Epithelial cell of proximal tubule (primary cell): ENCODE measurements at regions not wholly inside any gene's neighbourhood (a gene's known extent, or its start where the extent isn't known, plus 50 kb on each side); places are given as distances from the start of the nearest gene placed in this dataset.

ENCODE experiments used
- DNase-seq: peaks from one replicate; pipeline ENCODE4 v3.0.0-alpha.2; 2011; ENCODE audit warnings: low read depth
- H3K4me3 ChIP-seq: 2 replicates; pipeline ENCODE4 v1.5.1; 2011; ENCODE audit warnings: low read depth, mild to moderate bottlenecking, low read length
- CTCF ChIP-seq: conservative IDR thresholded peaks from 2 replicates; pipeline ENCODE4 v1.5.1; 2012; ENCODE audit warnings: low read depth, mild to moderate bottlenecking, low read length

GRCh38 chr15:46312133-46312740 is 677.4 kb downstream of the SQOR start:
- DNase-seq = peak; percentile 22
- peak; percentile 100 for TF ChIP-seq CTCF
- no peak overlapping the region for H3K4me3 ChIP-seq

DNA sequence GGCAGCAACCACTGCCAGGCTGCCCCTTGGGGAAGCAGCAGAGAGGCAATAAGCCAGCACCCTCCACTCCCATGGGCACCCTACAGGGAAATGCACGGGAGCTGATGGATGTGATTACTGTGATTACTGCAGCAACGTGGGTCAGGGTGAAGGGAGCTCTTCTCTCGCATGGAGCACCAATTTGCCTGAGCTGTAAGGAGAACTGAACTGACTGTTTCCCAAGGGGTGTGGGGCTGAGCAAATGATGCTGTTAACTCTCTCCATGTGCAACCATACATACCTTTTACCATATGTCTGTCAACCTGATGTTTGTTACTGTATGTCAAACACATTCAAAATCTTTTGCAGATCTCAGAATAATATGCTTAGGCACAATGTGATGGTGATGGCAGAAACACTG is 680.6 kb downstream of the SQOR start:
- DNase-seq = no peak
- no peak overlapping the region for H3K4me3 ChIP-seq
- no peak for TF ChIP-seq CTCF

DNA sequence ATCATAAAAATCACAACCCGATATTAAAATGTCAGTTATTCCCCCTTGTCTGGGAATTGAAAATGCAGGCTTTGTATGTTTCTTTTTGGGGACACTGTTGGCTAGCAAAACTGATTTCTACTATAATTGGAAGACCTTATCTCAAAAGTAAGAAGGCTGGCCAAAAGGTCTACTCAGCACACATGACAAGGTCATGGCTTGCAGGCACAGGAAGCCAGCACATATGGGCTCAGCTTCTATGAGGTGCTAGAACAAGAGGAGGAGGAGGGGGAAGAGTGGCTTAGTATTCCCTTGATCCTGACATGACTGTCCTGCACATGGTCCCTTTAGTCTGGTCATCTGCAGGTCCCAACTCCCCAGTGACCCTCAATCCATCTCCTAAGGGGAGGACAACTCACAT is 681.2 kb downstream of the SQOR start:
- no peak for DNase-seq
- no peak overlapping the region for H3K4me3 ChIP-seq
- TF ChIP-seq CTCF = no peak

DNA sequence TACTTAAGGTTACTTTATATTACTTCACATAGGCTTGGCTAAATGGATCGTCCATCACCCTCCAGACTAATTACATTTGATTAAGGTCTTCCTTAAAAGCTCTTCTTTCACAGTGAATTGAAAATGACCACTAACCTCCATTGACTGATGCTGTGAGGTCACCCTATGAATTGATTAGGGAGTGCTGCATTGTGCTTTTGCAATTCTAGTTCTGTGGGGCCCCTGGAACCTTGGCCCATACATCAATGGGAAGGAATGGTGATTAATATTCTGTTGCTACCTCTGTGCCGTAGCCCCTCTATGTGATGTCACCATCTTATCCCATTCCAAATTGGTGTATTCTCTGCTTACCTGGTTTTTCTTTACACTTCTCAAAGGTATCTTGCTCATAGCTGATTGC is 682.2 kb downstream of the SQOR start:
- no peak overlapping the region for H3K4me3 ChIP-seq

GRCh38 chr15:46322753-46323152 is 687.9 kb downstream of the SQOR start:
- no peak for TF ChIP-seq CTCF
- DNase-seq = no peak
- no peak overlapping the region for H3K4me3 ChIP-seq

More for the DNA sequence above, 682.2 kb downstream of the SQOR start:
- DNase-seq = no peak
- TF ChIP-seq CTCF = no peak

DNA sequence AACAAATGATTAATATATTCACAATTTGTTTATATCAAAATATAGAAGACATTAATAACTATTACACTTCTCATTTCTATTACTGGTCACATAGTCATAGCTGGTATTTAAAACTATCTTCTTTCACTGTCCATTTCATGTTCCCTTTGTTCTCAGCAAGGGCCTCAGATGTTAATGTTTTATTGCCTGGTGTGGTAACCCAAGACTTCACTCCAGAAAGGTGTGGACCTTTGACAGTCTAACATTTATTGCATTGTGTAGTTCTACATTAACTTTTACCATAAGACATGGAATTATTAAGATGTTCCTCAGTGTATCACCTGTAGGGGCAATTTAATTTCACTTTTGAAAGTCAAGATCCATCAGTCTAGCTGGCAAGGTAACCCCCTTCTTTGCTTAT is 691.3 kb downstream of the SQOR start:
- DNase-seq = no peak
- no peak overlapping the region for H3K4me3 ChIP-seq
- TF ChIP-seq CTCF = no peak

DNA sequence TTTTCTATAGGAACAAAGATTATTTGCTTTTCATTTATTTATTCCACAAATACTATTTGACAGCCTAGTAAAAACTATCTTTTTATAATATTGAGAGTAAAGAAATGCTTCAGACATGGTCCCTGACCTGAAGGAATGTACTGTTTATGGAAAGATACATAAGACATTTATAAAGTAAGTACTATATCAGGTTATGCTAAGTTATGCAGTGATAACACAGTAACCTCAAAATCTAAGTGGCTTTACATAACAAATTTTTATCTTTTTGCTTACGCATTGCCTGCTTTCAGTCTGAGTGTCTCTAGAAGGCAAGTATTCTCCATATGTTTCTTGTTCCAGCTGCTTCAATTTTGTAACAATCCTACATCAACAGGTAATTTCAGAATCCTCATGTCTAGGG is 694.0 kb downstream of the SQOR start:
- DNase-seq = no peak
- H3K4me3 ChIP-seq = no peak overlapping the region
- TF ChIP-seq CTCF = no peak
